Colonic mucosa (tissue), 4 donors: ENCODE measurements at regions not wholly inside any gene's neighbourhood (a gene's known extent, or its start where the extent isn't known, plus 50 kb on each side); places are given as distances from the start of the nearest gene placed in this dataset.

Source experiments
- DNase-seq: peaks from one replicate; pipeline ENCODE4 v3.0.0-alpha.2; 2020
- H3K27ac ChIP-seq: fragments of 200-600 bp; one replicate; pipeline ENCODE4 v1.8.0; 2021
- H3K27me3 ChIP-seq: fragments of 200-600 bp; one replicate; pipeline ENCODE4 v1.8.0; 2021
- H3K36me3 ChIP-seq: fragments of 200-600 bp; one replicate; pipeline ENCODE4 v1.8.0; 2021
- H3K4me1 ChIP-seq: fragments of 200-600 bp; one replicate; pipeline ENCODE4 v1.8.0; 2021; ENCODE audit warnings: mild to moderate bottlenecking
- H3K4me3 ChIP-seq: fragments of 200-600 bp; one replicate; pipeline ENCODE4 v1.8.0; 2021
- H3K9ac ChIP-seq, 2 donors: one replicate each; pipeline ENCODE4 v1.7.0; 2013; ENCODE audit warnings: control low read depth in 2 of 2, low read depth in 2 of 2, low read length in 2 of 2
- H3K9me3 ChIP-seq: fragments of 200-600 bp; one replicate; pipeline ENCODE4 v1.8.0; 2021
- CTCF ChIP-seq: fragments of 200-600 bp; IDR thresholded peaks from one replicate; pipeline ENCODE4 v1.8.0; 2022; ENCODE audit warnings: antibody characterized with exemption, mild to moderate bottlenecking
- intact Hi-C: fragments of 100-400 bp; cut with DNase I; formaldehyde crosslinking; loops from one replicate; pipeline ENCODE4 v1.14.1; 2022
- donor health status: healthy.
- donor health status: DM: no; HTN: no; CAD: no.
- donor health status: DM: no; HTN: no; CAD: no.

GRCh38 chr16:48487287-48487686 lies 102.1 kb upstream of the SIAH1 start:
- H3K9me3 ChIP-seq = no peaks in the 10 kb centered on the region
- H3K27me3 ChIP-seq = no peaks in the 10 kb centered on the region
- no peaks in the 10 kb centered on the region for H3K36me3 ChIP-seq
- H3K4me3 ChIP-seq = no peak overlapping the region
- no peak for TF ChIP-seq CTCF
- no peak overlapping the region for H3K27ac ChIP-seq
- intact Hi-C loops = no loop called here
- no peak overlapping the region for H3K9ac ChIP-seq
- H3K4me1 ChIP-seq = no peaks in the 10 kb centered on the region
- no peak for DNase-seq

GRCh38 chr16:48481772-48482171 lies 96.6 kb upstream of the SIAH1 start:
- no peak for TF ChIP-seq CTCF
- H3K27me3 ChIP-seq = no peaks in the 10 kb centered on the region
- no peaks in the 10 kb centered on the region for H3K4me1 ChIP-seq
- intact Hi-C loops = no loop called here
- no peaks in the 10 kb centered on the region for H3K9me3 ChIP-seq
- H3K4me3 ChIP-seq = no peak overlapping the region
- DNase-seq = no peak
- H3K36me3 ChIP-seq = no peaks in the 10 kb centered on the region
- no peak overlapping the region for H3K9ac ChIP-seq
- no peak overlapping the region for H3K27ac ChIP-seq

- H3K9me3 ChIP-seq = no peaks in the 10 kb centered on the region
- H3K27me3 ChIP-seq = no peaks in the 10 kb centered on the region
- no peaks in the 10 kb centered on the region for H3K36me3 ChIP-seq
- H3K9ac ChIP-seq = no peak overlapping the region
- intact Hi-C loops = no loop called here
- TF ChIP-seq CTCF = no peak
- no peak overlapping the region for H3K27ac ChIP-seq
- no peak for DNase-seq
- H3K4me1 ChIP-seq = no peaks in the 10 kb centered on the region
- no peak overlapping the region for H3K4me3 ChIP-seq
Measured at GRCh38 chr16:48481211-48481610, 96.0 kb upstream of the SIAH1 start.

GRCh38 chr16:48479955-48480354 lies 94.7 kb upstream of the SIAH1 start:
- no peaks in the 10 kb centered on the region for H3K9me3 ChIP-seq
- H3K27me3 ChIP-seq = no peaks in the 10 kb centered on the region
- intact Hi-C loops = no loop called here
- DNase-seq = no peak
- H3K4me1 ChIP-seq = no peaks in the 10 kb centered on the region
- TF ChIP-seq CTCF = no peak
- no peak overlapping the region for H3K4me3 ChIP-seq
- H3K36me3 ChIP-seq = no peaks in the 10 kb centered on the region
- no peak overlapping the region for H3K27ac ChIP-seq
- H3K9ac ChIP-seq = no peak overlapping the region

- H3K9ac ChIP-seq = no peak overlapping the region
- intact Hi-C loops = no loop called here
- no peak for DNase-seq
- no peak for TF ChIP-seq CTCF
- no peaks in the 10 kb centered on the region for H3K9me3 ChIP-seq
- H3K36me3 ChIP-seq = no peaks in the 10 kb centered on the region
- H3K27ac ChIP-seq = no peak overlapping the region
- no peaks in the 10 kb centered on the region for H3K4me1 ChIP-seq
- no peak overlapping the region for H3K4me3 ChIP-seq
- H3K27me3 ChIP-seq = no peaks in the 10 kb centered on the region
Measured at GRCh38 chr16:48479329-48479728, 94.1 kb upstream of the SIAH1 start.

- Histone ChIP-seq H3K9ac (no peak overlapping the region), H3K27ac (no peak overlapping the region)
- no peak for TF ChIP-seq CTCF
Measured at GRCh38 chr16:48478393-48478792, 93.2 kb upstream of the SIAH1 start.

More at GRCh38 chr16:48478393-48478792, 93.2 kb upstream of the SIAH1 start:
- no peaks in the 10 kb centered on the region for H3K9me3 ChIP-seq
- DNase-seq = no peak
- H3K4me3 ChIP-seq = no peak overlapping the region
- intact Hi-C loops = no loop called here
- no peaks in the 10 kb centered on the region for H3K27me3 ChIP-seq
- H3K4me1 ChIP-seq = no peaks in the 10 kb centered on the region
- H3K36me3 ChIP-seq = no peaks in the 10 kb centered on the region
